ENCODE measurements at regions not wholly inside any gene's neighbourhood (a gene's known extent, or its start where the extent isn't known, plus 50 kb on each side); places are given as distances from the start of the nearest gene placed in this dataset.
"Not testable (repeated sequence)": the region's sequence is repeated elsewhere in the genome, so short reads cannot be mapped to it uniquely, and the experiment has no call there.

GRCh38 chr13:50425772-50426171 lies 410.5 kb downstream of the KCNRG start:
- no peak for DNase-seq

- DNase-seq, result no peak
Measured at GRCh38 chr13:50426927-50427326, 411.7 kb downstream of the KCNRG start.

- not testable (repeated sequence) for DNase-seq
Measured at GRCh38 chr13:50427511-50427910, 412.3 kb downstream of the KCNRG start.

GRCh38 chr13:50428183-50428877 lies 413.1 kb downstream of the KCNRG start:
- no peak for DNase-seq

- no peak for DNase-seq
Measured at GRCh38 chr13:50435011-50435410, 408.5 kb downstream of the DLEU7 start.

- DNase-seq, result no peak
Measured at GRCh38 chr13:50437252-50437651, 406.2 kb downstream of the DLEU7 start.

DNA sequence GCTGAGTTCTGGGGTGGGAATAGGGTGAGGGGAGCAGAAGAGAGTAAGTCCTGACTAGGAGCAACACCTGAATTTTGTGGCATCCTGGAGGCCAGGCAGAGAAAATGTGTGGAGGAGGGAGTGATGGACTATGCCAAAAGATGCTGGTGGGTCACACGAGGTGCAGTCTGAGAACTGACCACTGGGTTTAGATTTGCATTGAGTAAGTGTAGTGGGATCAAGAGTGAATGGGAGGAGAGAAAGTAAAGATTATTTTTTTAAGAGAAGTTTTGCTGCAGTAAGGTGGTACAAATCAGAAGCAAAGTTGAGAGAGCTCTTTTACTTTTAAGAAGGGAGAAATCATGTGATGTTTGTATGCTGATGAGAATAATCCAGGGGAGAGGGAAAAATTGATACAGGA lies 405.1 kb downstream of the DLEU7 start:
- no peak for DNase-seq

DNA sequence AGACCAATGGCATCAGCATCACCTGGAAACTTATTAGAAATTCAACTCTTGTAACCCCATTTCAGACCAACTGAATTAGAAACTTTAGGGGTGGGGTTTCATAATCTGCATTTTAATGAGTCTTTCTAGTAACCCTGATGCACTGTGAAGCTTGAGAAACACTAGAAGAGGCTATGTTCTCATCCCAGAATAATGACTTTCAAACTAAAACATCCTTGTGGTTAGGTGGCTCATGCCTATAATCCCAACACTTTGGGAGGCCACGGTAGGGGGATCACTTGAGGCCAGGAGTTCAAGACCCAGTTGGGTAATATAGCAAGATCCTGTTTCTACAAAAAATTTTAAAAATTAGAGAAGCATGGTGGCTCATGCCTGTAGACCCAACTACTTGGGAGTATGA lies 402.4 kb downstream of the DLEU7 start:
- peak; percentile 59 for DNase-seq

GRCh38 chr13:50444726-50445125 lies 398.8 kb downstream of the DLEU7 start:
- DNase-seq, result no peak

DNA sequence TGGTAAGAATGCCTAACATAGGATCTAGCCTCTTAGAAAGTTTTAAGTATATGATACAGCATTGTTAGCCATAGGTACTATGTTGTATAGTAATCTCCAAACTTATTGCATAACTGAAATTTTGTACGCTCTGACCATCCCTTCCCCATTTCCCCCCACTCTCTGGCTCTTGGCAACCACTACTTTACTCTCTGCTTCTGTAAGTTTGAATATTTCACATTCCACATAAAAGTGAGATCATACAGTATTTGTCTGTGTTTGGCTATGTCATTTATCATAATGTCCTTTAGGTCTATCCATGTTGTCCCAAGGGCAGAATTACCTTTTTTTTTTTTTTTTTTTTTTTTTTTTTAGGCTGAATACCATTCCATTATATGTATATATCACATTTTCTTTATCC lies 396.9 kb downstream of the DLEU7 start:
- DNase-seq, result peak; percentile 64

GRCh38 chr13:50448535-50448998 lies 394.9 kb downstream of the DLEU7 start:
- no peak for DNase-seq

GRCh38 chr13:50449465-50449864 lies 394.0 kb downstream of the DLEU7 start:
- DNase-seq, result no peak

DNA sequence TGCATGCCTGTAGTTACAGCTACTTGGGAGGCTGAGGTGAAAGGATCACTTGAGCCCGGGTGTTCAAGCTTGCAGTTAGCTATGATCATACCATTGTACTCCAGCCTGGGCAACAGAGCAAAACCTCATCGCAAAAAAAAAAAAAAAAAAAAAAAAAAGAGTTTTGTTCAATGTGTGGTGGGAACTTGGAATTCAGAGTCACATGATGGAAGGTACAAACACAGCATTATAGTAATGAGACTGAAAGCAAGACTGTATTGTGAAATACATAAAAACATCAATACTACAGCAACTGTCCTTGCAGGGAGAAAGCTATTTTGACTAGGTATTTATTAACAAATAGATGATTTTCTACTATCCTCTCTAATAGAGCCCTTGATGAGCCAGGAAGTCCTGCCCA lies 393.2 kb downstream of the DLEU7 start:
- no peak for DNase-seq

- no peak for DNase-seq
Measured at GRCh38 chr13:50451609-50452008, 391.9 kb downstream of the DLEU7 start.

DNA sequence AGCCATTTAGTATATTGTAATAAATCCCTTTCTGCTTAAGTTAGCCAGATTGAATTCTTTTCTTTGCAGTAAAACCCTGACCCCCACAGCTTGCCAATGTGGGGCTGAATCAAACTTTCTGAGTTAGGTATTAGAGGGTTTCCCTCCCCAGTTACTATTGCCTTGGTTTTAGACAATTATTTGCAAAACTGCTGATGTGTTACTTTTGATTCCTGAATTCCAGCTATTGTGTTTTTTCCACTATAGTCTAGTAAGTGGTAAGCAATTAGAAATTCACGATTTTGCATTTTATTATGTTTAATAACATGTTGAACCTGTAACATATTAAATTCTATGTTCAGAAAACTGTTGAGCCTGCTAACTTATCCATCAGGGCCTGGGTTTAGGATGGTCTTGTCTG lies 391.5 kb downstream of the DLEU7 start:
- no peak for DNase-seq

- DNase-seq, result no peak
Measured at GRCh38 chr13:50452756-50453155, 390.7 kb downstream of the DLEU7 start.

GRCh38 chr13:50453188-50453587 lies 390.3 kb downstream of the DLEU7 start:
- no peak for DNase-seq

DNA sequence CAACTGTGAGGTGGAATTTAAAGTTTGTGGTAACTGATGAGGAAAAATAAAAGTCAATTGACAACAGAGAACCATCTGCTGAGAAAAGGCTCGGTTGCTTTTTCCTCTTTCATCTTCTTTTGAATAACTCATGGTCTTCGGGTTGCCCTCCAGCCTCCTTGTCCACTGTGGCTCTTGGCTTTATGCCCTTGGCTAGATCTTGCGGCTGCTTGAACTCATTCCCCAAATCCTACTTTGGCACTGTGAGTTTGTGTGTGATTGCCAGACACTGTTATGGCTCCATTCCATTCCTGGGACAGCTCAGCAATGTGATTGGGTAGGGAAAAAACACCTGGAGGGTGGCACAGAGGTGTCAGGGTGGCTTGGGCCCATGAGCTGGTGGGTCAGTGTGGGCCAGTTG lies 387.4 kb downstream of the DLEU7 start:
- no peak for DNase-seq

GRCh38 chr13:50457415-50458393 lies 385.8 kb downstream of the DLEU7 start:
- DNase-seq, result no peak

- DNase-seq, result no peak
Measured at GRCh38 chr13:50459046-50459445, 384.4 kb downstream of the DLEU7 start.

DNA sequence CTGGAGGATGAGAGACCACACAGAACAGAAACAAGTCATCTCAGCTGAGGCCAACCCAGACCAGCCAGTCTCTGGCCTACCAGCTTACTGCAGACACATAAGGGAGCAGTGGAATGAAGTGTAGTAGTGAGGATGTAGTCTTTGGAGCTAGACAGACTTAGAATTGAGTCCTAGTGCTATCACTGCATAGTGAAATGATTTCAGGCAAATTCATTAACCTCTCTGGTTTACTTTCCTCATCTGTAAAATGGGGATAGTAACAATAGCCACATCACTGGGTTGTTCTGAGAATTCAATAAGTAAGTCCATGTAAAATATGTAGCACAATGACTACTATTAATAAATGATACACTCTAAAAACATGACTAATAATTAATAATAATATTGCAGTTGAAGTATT lies 383.8 kb downstream of the DLEU7 start:
- DNase-seq, result no peak

DNA sequence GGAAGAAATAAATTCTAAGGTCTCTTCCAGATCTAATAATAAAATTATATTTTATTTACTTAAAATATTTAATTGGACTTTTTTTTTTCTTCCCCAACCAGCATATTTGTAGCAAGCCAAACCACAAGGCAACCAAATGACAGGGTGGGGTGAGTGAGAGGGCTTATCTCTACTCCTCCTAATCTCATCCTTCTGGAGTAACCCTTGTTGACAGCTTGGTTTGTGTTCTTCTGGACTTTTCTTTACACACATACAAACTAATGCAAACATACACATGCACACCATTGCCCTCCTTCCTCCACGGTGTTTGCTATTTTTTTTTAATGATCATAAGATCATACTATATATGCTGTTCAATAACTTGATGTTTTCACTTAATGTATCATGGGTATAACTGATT lies 383.1 kb downstream of the DLEU7 start:
- DNase-seq, result no peak

DNA sequence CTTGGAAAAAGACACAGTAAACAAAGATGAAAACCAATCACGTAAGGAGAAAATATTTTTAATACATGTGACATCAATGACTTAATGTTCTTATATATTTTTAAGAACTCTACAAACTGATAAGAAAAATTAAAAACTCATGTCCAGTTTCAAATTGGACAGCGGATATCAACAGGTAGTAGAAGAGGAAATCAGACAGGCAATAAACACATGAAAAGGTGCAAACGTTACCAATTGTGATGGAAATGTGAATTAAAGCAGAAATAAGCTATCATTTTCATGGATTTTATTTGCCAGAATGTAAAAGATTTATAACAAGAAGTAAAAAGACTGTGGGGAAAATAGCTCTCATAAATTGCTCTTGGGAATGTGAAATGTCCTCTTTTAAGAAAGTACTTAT lies 382.3 kb downstream of the DLEU7 start:
- no peak for DNase-seq

DNA sequence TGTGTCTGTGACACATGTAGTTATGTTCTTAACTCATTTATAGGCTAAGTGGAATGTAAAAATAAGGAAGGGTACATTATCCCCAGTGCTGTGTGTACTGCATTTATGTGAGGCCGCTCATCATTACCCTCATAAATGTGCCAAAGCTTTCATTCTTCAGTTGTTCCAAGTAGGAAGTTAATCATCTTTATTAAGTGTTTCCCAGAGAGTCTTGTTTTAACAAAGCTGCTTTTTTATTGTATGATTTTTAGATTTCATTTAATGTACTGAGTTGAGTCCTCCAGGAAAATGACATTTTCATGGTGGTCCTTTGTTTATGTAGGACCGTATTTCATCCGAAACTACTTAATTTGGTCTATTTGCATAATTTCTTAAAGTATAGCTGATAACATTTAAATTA lies 379.8 kb downstream of the DLEU7 start:
- DNase-seq, result peak; percentile 62

Data from fibroblast of skin of right quadriceps (primary cell).